H9 (cell line): ENCODE measurements at regions not wholly inside any gene's neighbourhood (a gene's known extent, or its start where the extent isn't known, plus 50 kb on each side); places are given as distances from the start of the nearest gene placed in this dataset.

ENCODE experiments used
- DNase-seq: peaks from one replicate; pipeline ENCODE4 v3.0.0-alpha.2; 2017
- H2AFZ ChIP-seq: one replicate; pipeline ENCODE4 v1.6.1; 2013; ENCODE audit warnings: mild to moderate bottlenecking, low read length, control low read depth, moderate library complexity
- H2AK5ac ChIP-seq: 2 replicates; pipeline ENCODE4 v1.6.1; 2013; ENCODE audit warnings: low read length, control low read depth, mixed read lengths; ENCODE audit not compliant: insufficient read length
- H2BK120ac ChIP-seq: one replicate; pipeline ENCODE4 v1.6.1; 2013; ENCODE audit warnings: low read depth, mild to moderate bottlenecking, low read length, control low read depth, inconsistent platforms; ENCODE audit not compliant: poor library complexity, severe bottlenecking
- H2BK12ac ChIP-seq: 2 replicates; pipeline ENCODE4 v1.6.1; 2013; ENCODE audit warnings: low read length, control low read depth, mixed read lengths, low read depth; ENCODE audit not compliant: insufficient read length
- H2BK15ac ChIP-seq: 2 replicates; pipeline ENCODE4 v1.6.1; 2013; ENCODE audit warnings: low read depth, low read length, control low read depth
- H2BK20ac ChIP-seq: one replicate; pipeline ENCODE4 v1.6.1; 2013; ENCODE audit warnings: low read depth, mild to moderate bottlenecking, low read length, control low read depth, inconsistent platforms; ENCODE audit not compliant: poor library complexity, severe bottlenecking
- H2BK5ac ChIP-seq: 2 replicates; pipeline ENCODE4 v1.6.1; 2013; ENCODE audit warnings: low read length, control low read depth, mixed read lengths; ENCODE audit not compliant: insufficient read length
- H3K14ac ChIP-seq: 2 replicates; pipeline ENCODE4 v1.6.1; 2013; ENCODE audit warnings: low read length, control low read depth; ENCODE audit not compliant: insufficient read depth
- H3K18ac ChIP-seq: 2 replicates; pipeline ENCODE4 v1.6.1; 2013; ENCODE audit warnings: low read depth, mild to moderate bottlenecking, mixed read lengths, low read length, control low read depth; ENCODE audit not compliant: insufficient read length
- H3K23ac ChIP-seq: 2 replicates; pipeline ENCODE4 v1.6.1; 2013; ENCODE audit warnings: low read length, control low read depth, mixed read lengths, low read depth; ENCODE audit not compliant: insufficient read length
- H3K23me2 ChIP-seq: 2 replicates; pipeline ENCODE4 v1.6.1; 2013; ENCODE audit warnings: low read depth, mild to moderate bottlenecking, mixed read lengths, low read length, control low read depth; ENCODE audit not compliant: insufficient read length, poor library complexity, severe bottlenecking
- H3K27ac ChIP-seq: 2 replicates; pipeline ENCODE4 v1.5.1; 2013; ENCODE audit warnings: low read length, control low read depth, mixed read lengths, low read depth; ENCODE audit not compliant: insufficient read length
- H3K27me3 ChIP-seq: 2 replicates; pipeline ENCODE4 v1.6.1; 2013; ENCODE audit warnings: low read length, control low read depth, inconsistent platforms; ENCODE audit not compliant: insufficient read depth
- H3K4ac ChIP-seq: 2 replicates; pipeline ENCODE4 v1.6.1; 2013; ENCODE audit warnings: low read depth, mild to moderate bottlenecking, control low read depth, inconsistent platforms, low read length, moderate library complexity
- H3K4me1 ChIP-seq: 2 replicates; pipeline ENCODE4 v1.6.1; 2013; ENCODE audit warnings: low read length, control low read depth, inconsistent platforms; ENCODE audit not compliant: insufficient read depth
- H3K4me2 ChIP-seq: 2 replicates; pipeline ENCODE4 v1.6.1; 2013; ENCODE audit warnings: low read length, control low read depth, mixed read lengths; ENCODE audit not compliant: insufficient read length, insufficient read depth
- H3K56ac ChIP-seq: 2 replicates; pipeline ENCODE4 v1.6.1; 2013; ENCODE audit warnings: low read depth, mild to moderate bottlenecking, mixed read lengths, low read length, control low read depth; ENCODE audit not compliant: insufficient read length
- H3K79me1 ChIP-seq: 2 replicates; pipeline ENCODE4 v1.6.1; 2013; ENCODE audit warnings: low read depth, mild to moderate bottlenecking, moderate library complexity, low read length, control low read depth, inconsistent platforms; ENCODE audit not compliant: insufficient read depth, poor library complexity, severe bottlenecking
- H3K79me2 ChIP-seq: 2 replicates; pipeline ENCODE4 v1.6.1; 2013; ENCODE audit warnings: low read length, control low read depth, inconsistent platforms; ENCODE audit not compliant: insufficient read depth
- H3K9ac ChIP-seq: 2 replicates; pipeline ENCODE4 v1.6.1; 2013; ENCODE audit warnings: low read length, control low read depth, mixed read lengths; ENCODE audit not compliant: insufficient read length; ENCODE audit errors: extremely low read depth
- H3K9me3 ChIP-seq: one replicate; pipeline ENCODE4 v1.6.1; 2013; ENCODE audit warnings: low read depth, low read length, inconsistent platforms; ENCODE audit not compliant: control insufficient read depth
- H3T11ph ChIP-seq: one replicate; pipeline ENCODE4 v1.6.1; 2013; ENCODE audit warnings: mild to moderate bottlenecking, low read length, control low read depth, inconsistent platforms
- H4K20me1 ChIP-seq: one replicate; pipeline ENCODE4 v1.6.1; 2013; ENCODE audit not compliant: control insufficient read depth, insufficient read length, insufficient read depth
- H4K5ac ChIP-seq: 2 replicates; pipeline ENCODE4 v1.6.1; 2013; ENCODE audit warnings: low read depth, mild to moderate bottlenecking, mixed read lengths, low read length, control low read depth; ENCODE audit not compliant: insufficient read length
- H4K8ac ChIP-seq: replicated peaks from 2 replicates; pipeline ENCODE4 v1.6.1; 2013; ENCODE audit warnings: low read length, control low read depth, mixed read lengths, low read depth; ENCODE audit not compliant: insufficient read length
- H4K91ac ChIP-seq: 2 replicates; pipeline ENCODE4 v1.6.1; 2013; ENCODE audit warnings: low read depth, mild to moderate bottlenecking, moderate library complexity, mixed read lengths, low read length, control low read depth; ENCODE audit not compliant: insufficient read length
- H3K27ac Mint-ChIP-seq, 3 experiments: 2 replicates in 2 of 3; 3 replicates in 1 of 3; pipeline ENCODE4 v1.8.0; 2020 to 2021; ENCODE audit warnings: mixed read lengths in 3 of 3, mild to moderate bottlenecking in 1 of 3, moderate library complexity in 1 of 3
- H3K27me3 Mint-ChIP-seq: 2 replicates; pipeline ENCODE4 v1.8.0; 2021; ENCODE audit warnings: low read depth, mild to moderate bottlenecking, moderate library complexity, mixed read lengths
- H3K36me3 Mint-ChIP-seq, 3 experiments: 2 replicates in 2 of 3; 3 replicates in 1 of 3; pipeline ENCODE4 v1.8.0; 2020 to 2021; ENCODE audit warnings: low read depth in 3 of 3, mixed read lengths in 3 of 3; ENCODE audit not compliant: insufficient read depth in 1 of 3
- H3K4me1 Mint-ChIP-seq, 2 experiments: 2 replicates each; pipeline ENCODE4 v1.8.0; 2020; ENCODE audit warnings: mixed read lengths in 2 of 2
- H3K4me3 Mint-ChIP-seq, 2 experiments: 2 replicates in 1 of 2; 3 replicates in 1 of 2; pipeline ENCODE4 v1.8.0; 2020 to 2021; ENCODE audit warnings: mild to moderate bottlenecking in 2 of 2, mixed read lengths in 2 of 2, moderate library complexity in 1 of 2
- H3K9me3 Mint-ChIP-seq, 2 experiments: 2 replicates in 1 of 2; 3 replicates in 1 of 2; pipeline ENCODE4 v1.8.0; 2020; ENCODE audit warnings: mild to moderate bottlenecking in 2 of 2, mixed read lengths in 2 of 2, moderate library complexity in 1 of 2
- WGBS: extraction: QIAGEN DNeasy Blood & Tissue Kit; methylation state at CpG from one replicate; pipeline ENCODE4 v1.1.7; 2013; ENCODE audit warnings: missing lambda C conversion rate, low lambda C conversion rate, mixed read lengths; ENCODE audit not compliant: insufficient read length; ENCODE audit errors: extremely low coverage; 5-methylcytosine and 5-hydroxymethylcytosine counted together
- TF ChIP-seq, protein P1 (sequence below): fragments of 200-600 bp; sonication (generic); conservative IDR thresholded peaks from 3 replicates; pipeline ENCODE4 v1.8.0; 2021; ENCODE audit warnings: antibody characterized with exemption, mild to moderate bottlenecking

DNA sequence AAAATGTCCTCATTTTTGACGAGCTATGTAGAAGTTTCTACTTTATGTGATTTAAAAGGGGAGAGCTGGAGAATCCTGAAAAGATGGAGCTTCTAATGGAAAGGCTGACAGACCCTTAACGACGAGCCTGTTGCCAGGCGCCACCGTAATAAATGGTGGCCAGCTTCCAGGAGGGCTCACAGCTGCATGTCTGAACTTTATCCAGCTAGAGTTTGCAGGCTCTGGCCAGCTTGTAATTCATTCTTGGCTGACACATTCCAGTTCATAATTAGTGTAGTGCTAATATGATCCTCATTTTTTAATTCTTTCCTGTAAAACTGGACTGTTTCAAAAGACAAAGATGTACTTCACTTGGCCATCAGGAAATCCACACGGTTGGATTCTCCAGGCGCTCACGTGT lies 246.7 kb downstream of the GAS1 start:
- no CpG with 5 or more reads among the region's 8 CpGs for WGBS
- Histone ChIP-seq H3K27me3 (no peaks in the 10 kb centered on the region), H3K23ac (no peak overlapping the region), H3K79me1 (no peaks in the 10 kb centered on the region), H3K9me3 (no peaks in the 10 kb centered on the region), H4K5ac (no peak overlapping the region), H2BK120ac (no peak overlapping the region), H4K20me1 (no peaks in the 10 kb centered on the region), H4K8ac (no peak overlapping the region), H2BK20ac (no peak overlapping the region), H3K9ac (no peak overlapping the region), H3K4me1 (no peaks in the 10 kb centered on the region), H3K4ac (no peak overlapping the region), H3K14ac (no peak overlapping the region), H2AFZ (no peak overlapping the region), H2BK5ac (no peak overlapping the region), H3K79me2 (no peaks in the 10 kb centered on the region), H3K27ac (no peak overlapping the region), H4K91ac (no peak overlapping the region), H3K4me2 (no peak overlapping the region), H3K56ac (no peak overlapping the region), H3T11ph (no peak overlapping the region), H2BK15ac (no peak overlapping the region), H2BK12ac (no peak overlapping the region), H3K18ac (no peak overlapping the region), H3K23me2 (no peaks in the 10 kb centered on the region), H2AK5ac (no peak overlapping the region)
- DNase-seq = no peak
- Mint-ChIP-seq H3K4me1 (no peaks in the 10 kb centered on the region), H3K4me3 (no peak overlapping the region), H3K27me3 (peaks cover 4% of the 10 kb centered on the region; the same call in 1 of the 2 replicates), H3K9me3 (no peaks in the 10 kb centered on the region), H3K27ac (no peak overlapping the region), H3K36me3 (no peaks in the 10 kb centered on the region)
- TF ChIP-seq, protein P1, sequence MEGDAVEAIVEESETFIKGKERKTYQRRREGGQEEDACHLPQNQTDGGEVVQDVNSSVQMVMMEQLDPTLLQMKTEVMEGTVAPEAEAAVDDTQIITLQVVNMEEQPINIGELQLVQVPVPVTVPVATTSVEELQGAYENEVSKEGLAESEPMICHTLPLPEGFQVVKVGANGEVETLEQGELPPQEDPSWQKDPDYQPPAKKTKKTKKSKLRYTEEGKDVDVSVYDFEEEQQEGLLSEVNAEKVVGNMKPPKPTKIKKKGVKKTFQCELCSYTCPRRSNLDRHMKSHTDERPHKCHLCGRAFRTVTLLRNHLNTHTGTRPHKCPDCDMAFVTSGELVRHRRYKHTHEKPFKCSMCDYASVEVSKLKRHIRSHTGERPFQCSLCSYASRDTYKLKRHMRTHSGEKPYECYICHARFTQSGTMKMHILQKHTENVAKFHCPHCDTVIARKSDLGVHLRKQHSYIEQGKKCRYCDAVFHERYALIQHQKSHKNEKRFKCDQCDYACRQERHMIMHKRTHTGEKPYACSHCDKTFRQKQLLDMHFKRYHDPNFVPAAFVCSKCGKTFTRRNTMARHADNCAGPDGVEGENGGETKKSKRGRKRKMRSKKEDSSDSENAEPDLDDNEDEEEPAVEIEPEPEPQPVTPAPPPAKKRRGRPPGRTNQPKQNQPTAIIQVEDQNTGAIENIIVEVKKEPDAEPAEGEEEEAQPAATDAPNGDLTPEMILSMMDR = no peak
